H7 (cell line): ENCODE measurements at regions not wholly inside any gene's neighbourhood (a gene's known extent, or its start where the extent isn't known, plus 50 kb on each side); places are given as distances from the start of the nearest gene placed in this dataset.
A peak's percentile ranks its signal among the peaks of the same experiment; 100 is the strongest.

Experiments
- DNase-seq: peaks from one replicate; pipeline ENCODE4 v3.0.0; 2012
- H3K27me3 ChIP-seq: 2 replicates; pipeline ENCODE4 v1.6.0; 2011; ENCODE audit warnings: mild to moderate bottlenecking, low read length; ENCODE audit not compliant: control insufficient read depth, insufficient read depth
- H3K36me3 ChIP-seq: replicated peaks from 2 replicates; pipeline ENCODE4 v1.5.1; 2011; ENCODE audit warnings: low read length; ENCODE audit not compliant: control insufficient read depth, insufficient read depth
- H3K4me3 ChIP-seq: 2 replicates; pipeline ENCODE4 v1.5.1; 2011; ENCODE audit warnings: low read depth, mild to moderate bottlenecking, control low read depth, low read length, moderate library complexity; ENCODE audit not compliant: insufficient read depth

GRCh38 chr14:26281280-26281998 is 316.4 kb downstream of the NOVA1 start:
- DNase-seq = no peak
- Histone ChIP-seq H3K4me3 (no peak overlapping the region), H3K27me3 (no peaks in the 10 kb centered on the region), H3K36me3 (no peaks in the 10 kb centered on the region)

GRCh38 chr14:26276757-26277156 is 321.1 kb downstream of the NOVA1 start:
- peak; percentile 32 for DNase-seq
- H3K36me3 ChIP-seq = no peaks in the 10 kb centered on the region
- no peak overlapping the region for H3K4me3 ChIP-seq
- H3K27me3 ChIP-seq = no peaks in the 10 kb centered on the region

GRCh38 chr14:26265170-26265685 is 332.6 kb downstream of the NOVA1 start:
- no peaks in the 10 kb centered on the region for H3K36me3 ChIP-seq
- no peaks in the 10 kb centered on the region for H3K27me3 ChIP-seq
- DNase-seq = no peak
- no peak overlapping the region for H3K4me3 ChIP-seq

- no peaks in the 10 kb centered on the region for H3K27me3 ChIP-seq
- H3K36me3 ChIP-seq = no peaks in the 10 kb centered on the region
- H3K4me3 ChIP-seq = no peak overlapping the region
- peak; percentile 5 for DNase-seq
These were observed 336.3 kb downstream of the NOVA1 start for GRCh38 chr14:26261368-26262122.

GRCh38 chr14:26255213-26255612 is 342.6 kb downstream of the NOVA1 start:
- peak; percentile 9 for DNase-seq
- H3K27me3 ChIP-seq = no peaks in the 10 kb centered on the region
- H3K4me3 ChIP-seq = no peak overlapping the region
- H3K36me3 ChIP-seq = no peaks in the 10 kb centered on the region

- Histone ChIP-seq H3K4me3 (no peak overlapping the region), H3K36me3 (no peaks in the 10 kb centered on the region), H3K27me3 (no peaks in the 10 kb centered on the region)
- no peak for DNase-seq
These were observed 345.7 kb downstream of the NOVA1 start for GRCh38 chr14:26252176-26252575.

GRCh38 chr14:26233118-26233517 is 364.7 kb downstream of the NOVA1 start:
- H3K27me3 ChIP-seq = no peaks in the 10 kb centered on the region

GRCh38 chr14:26218861-26219260 is 379.0 kb downstream of the NOVA1 start:
- H3K27me3 ChIP-seq = no peaks in the 10 kb centered on the region
- H3K4me3 ChIP-seq = no peak overlapping the region
- no peaks in the 10 kb centered on the region for H3K36me3 ChIP-seq
- no peak for DNase-seq

More at GRCh38 chr14:26233118-26233517, 364.7 kb downstream of the NOVA1 start:
- Histone ChIP-seq H3K4me3 (no peak overlapping the region), H3K36me3 (no peaks in the 10 kb centered on the region)
- no peak for DNase-seq

- Histone ChIP-seq H3K36me3 (no peaks in the 10 kb centered on the region), H3K4me3 (no peak overlapping the region), H3K27me3 (no peaks in the 10 kb centered on the region)
- DNase-seq = no peak
These were observed 380.1 kb downstream of the NOVA1 start for GRCh38 chr14:26217778-26218177.

GRCh38 chr14:26216786-26217185 is 381.0 kb downstream of the NOVA1 start:
- Histone ChIP-seq H3K36me3 (no peaks in the 10 kb centered on the region), H3K4me3 (no peak overlapping the region), H3K27me3 (no peaks in the 10 kb centered on the region)
- no peak for DNase-seq

- no peak for DNase-seq
- Histone ChIP-seq H3K4me3 (no peak overlapping the region), H3K36me3 (no peaks in the 10 kb centered on the region), H3K27me3 (no peaks in the 10 kb centered on the region)
These were observed 383.8 kb downstream of the NOVA1 start for GRCh38 chr14:26213846-26214575.

GRCh38 chr14:26209699-26210098 is 388.1 kb downstream of the NOVA1 start:
- Histone ChIP-seq H3K4me3 (no peak overlapping the region), H3K27me3 (no peaks in the 10 kb centered on the region; the same call in 1 of the 2 replicates), H3K36me3 (no peaks in the 10 kb centered on the region)
- DNase-seq = no peak

- Histone ChIP-seq H3K36me3 (no peaks in the 10 kb centered on the region), H3K4me3 (no peak overlapping the region), H3K27me3 (peaks cover 2% of the 10 kb centered on the region; the same call in 1 of the 2 replicates)
- DNase-seq = no peak
These were observed 391.2 kb downstream of the NOVA1 start for GRCh38 chr14:26206640-26207039.

GRCh38 chr14:26204728-26205479 is 392.9 kb downstream of the NOVA1 start:
- peak; percentile 62 for DNase-seq
- H3K36me3 ChIP-seq = no peaks in the 10 kb centered on the region
- H3K4me3 ChIP-seq = peak overlapping the region; percentile 46
- peaks cover 2% of the 10 kb centered on the region; the same call in 1 of the 2 replicates for H3K27me3 ChIP-seq
